BLaER1 treated with 17β-estradiol and CSF1 and Interleukin-3, amounts not matched to agents 10 nM and 100 nM (cell line): ENCODE measurements at regions not wholly inside any gene's neighbourhood (a gene's known extent, or its start where the extent isn't known, plus 50 kb on each side); places are given as distances from the start of the nearest gene placed in this dataset.
A peak's percentile ranks its signal among the peaks of the same experiment; 100 is the strongest.

Source experiments
- H3K27ac ChIP-seq, 11 experiments: shearing (Covaris generic); formaldehyde crosslinking; 2 replicates each; pipeline ENCODE4 v1.8.1; 2022
- H3K27me3 ChIP-seq, 11 experiments: shearing (Covaris generic); formaldehyde crosslinking; 2 replicates each; pipeline ENCODE4 v1.8.1; 2022
- H3K36me3 ChIP-seq, 11 experiments: shearing (Covaris generic); formaldehyde crosslinking; 2 replicates each; pipeline ENCODE4 v1.8.1; 2022
- H3K4me1 ChIP-seq, 10 experiments: shearing (Covaris generic); formaldehyde crosslinking; 2 replicates each; pipeline ENCODE4 v1.8.1; 2022
- H3K4me2 ChIP-seq, 11 experiments: shearing (Covaris generic); formaldehyde crosslinking; 2 replicates each; pipeline ENCODE4 v1.8.1; 2022
- H3K4me3 ChIP-seq, 10 experiments: shearing (Covaris generic); formaldehyde crosslinking; 2 replicates each; pipeline ENCODE4 v1.8.1; 2022
- H3K9ac ChIP-seq, 11 experiments: shearing (Covaris generic); formaldehyde crosslinking; 2 replicates each; pipeline ENCODE4 v1.8.1; 2022
- H3K9me3 ChIP-seq, 11 experiments: shearing (Covaris generic); formaldehyde crosslinking; replicated peaks in 1 of 11; 2 replicates each; pipeline ENCODE4 v1.8.1; 2022
- H4K20me1 ChIP-seq, 11 experiments: shearing (Covaris generic); formaldehyde crosslinking; 2 replicates each; pipeline ENCODE4 v1.8.1; 2022
- Cebpa-rat ChIP-seq, 11 experiments: shearing (Covaris generic); IDR thresholded peaks; 2 replicates each; pipeline ENCODE4 v1.8.1; 2022

DNA sequence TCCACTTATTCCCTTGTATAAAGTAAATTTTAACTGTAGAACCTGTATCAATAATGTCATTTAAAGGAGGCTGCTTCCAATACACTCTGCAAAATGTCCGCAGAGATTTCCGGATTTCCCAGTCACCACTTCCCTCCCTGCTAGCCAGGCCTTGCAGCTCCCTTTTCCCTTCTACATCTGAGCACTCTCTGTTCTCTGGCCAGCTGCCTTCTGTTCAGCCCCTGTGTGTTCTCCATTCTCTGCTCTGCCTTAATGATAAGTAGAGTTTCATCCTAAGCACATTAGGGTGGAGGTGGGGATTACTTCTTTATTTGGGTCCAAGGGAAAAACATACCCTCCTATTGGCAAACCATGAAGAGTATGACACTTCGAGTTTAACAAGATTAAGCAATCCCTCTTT is 719.6 kb upstream of the WWC1 start:
- H3K4me2 ChIP-seq: peak overlapping the region in 9 of 11 experiments; percentile 70 to 95 (median 89); a peak in 17 of 22 replicates
- no peaks in the 10 kb centered on the region for H3K36me3 ChIP-seq
- H3K4me1 ChIP-seq: peaks cover 20 to 51% (median 37%) of the 10 kb centered on the region in 10 experiments
- no peak for TF ChIP-seq Cebpa-rat (IDR thresholded peaks at IDR 0.05)
- H3K27me3 ChIP-seq: peaks cover 22 to 43% (median 32%) of the 10 kb centered on the region in 11 experiments
- H3K9me3 ChIP-seq: no peaks in the 10 kb centered on the region
- H3K9ac ChIP-seq: no peak overlapping the region
- no peaks in the 10 kb centered on the region for H4K20me1 ChIP-seq
- no peak overlapping the region for H3K4me3 ChIP-seq
- peak overlapping the region in 4 of 11 experiments; percentile 15 to 83 (median 73); a peak in 7 of 22 replicates for H3K27ac ChIP-seq

DNA sequence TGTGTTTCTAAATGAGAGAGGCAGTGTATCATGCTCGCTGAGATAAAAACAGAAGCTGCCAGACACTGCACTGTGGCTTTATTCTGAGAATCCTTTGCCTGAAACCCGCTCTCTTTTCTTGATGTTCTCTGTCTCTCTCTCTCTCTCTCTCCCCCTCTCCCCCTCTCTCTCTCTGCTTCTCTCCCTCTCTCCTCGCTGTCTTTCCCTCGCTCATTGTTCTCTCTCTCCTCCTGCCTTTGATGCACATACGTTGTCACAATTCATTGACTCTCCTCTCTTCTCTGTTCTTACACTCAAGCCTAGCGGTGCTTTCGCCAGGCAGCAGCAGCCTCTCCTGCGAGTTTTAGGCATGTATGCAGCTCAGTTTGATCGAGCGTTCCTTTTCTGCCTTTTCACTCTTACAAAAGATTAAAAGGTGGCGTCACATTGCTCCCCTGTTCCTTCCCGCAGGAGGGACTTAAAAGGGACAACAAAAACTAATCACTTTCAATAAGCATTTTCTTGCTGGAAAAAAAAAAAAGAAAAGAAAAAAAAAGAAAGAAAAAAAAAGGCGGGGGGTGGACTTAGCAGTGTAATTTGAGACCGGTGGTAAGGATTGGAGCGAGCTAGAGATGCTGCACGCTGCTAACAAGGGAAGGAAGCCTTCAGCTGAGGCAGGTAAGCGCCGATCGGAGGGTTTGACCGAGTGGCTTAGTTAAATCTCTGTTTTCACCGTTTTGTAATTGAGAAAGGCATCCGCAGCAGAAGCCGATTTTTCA is 717.9 kb upstream of the WWC1 start:
- no peak for TF ChIP-seq Cebpa-rat (IDR thresholded peaks at IDR 0.05)
- H3K27ac ChIP-seq: peak overlapping the region in 9 of 11 experiments; percentile 50 to 83 (median 74); a peak in 19 of 22 replicates
- H3K9me3 ChIP-seq: no peaks in the 10 kb centered on the region
- H3K36me3 ChIP-seq: peaks cover 0 to 7% (median 0%) of the 10 kb centered on the region in 11 experiments; a peak in 2 of 22 replicates
- peak overlapping the region; percentile 42 to 82 (median 75); a peak in 21 of 22 replicates for H3K9ac ChIP-seq
- H4K20me1 ChIP-seq: no peaks in the 10 kb centered on the region
- H3K4me3 ChIP-seq: peak overlapping the region; percentile 48 to 78 (median 66)
- H3K4me1 ChIP-seq: peaks cover 32 to 68% (median 49%) of the 10 kb centered on the region in 10 experiments
- H3K4me2 ChIP-seq: peak overlapping the region; percentile 70 to 98 (median 89)
- peaks cover 22 to 48% (median 32%) of the 10 kb centered on the region in 11 experiments for H3K27me3 ChIP-seq

- Histone ChIP-seq H3K9me3 (no peaks in the 10 kb centered on the region), H3K27ac (peak overlapping the region in 8 of 11 experiments; percentile 68 to 83 (median 74); a peak in 16 of 22 replicates), H3K27me3 (peaks cover 22 to 48% (median 32%) of the 10 kb centered on the region in 11 experiments), H3K4me2 (peak overlapping the region; percentile 70 to 98 (median 89)), H3K36me3 (peaks cover 0 to 7% (median 0%) of the 10 kb centered on the region in 11 experiments; a peak in 2 of 22 replicates), H4K20me1 (no peaks in the 10 kb centered on the region), H3K4me3 (peak overlapping the region; percentile 48 to 78 (median 66)), H3K4me1 (peaks cover 35 to 75% (median 56%) of the 10 kb centered on the region in 10 experiments), H3K9ac (peak overlapping the region in 9 of 11 experiments; percentile 55 to 82 (median 77); a peak in 19 of 22 replicates)
- TF ChIP-seq Cebpa-rat (IDR thresholded peaks at IDR 0.05): no peak
Measured at GRCh38 chr5:167574464-167574863, 717.0 kb upstream of the WWC1 start.

DNA sequence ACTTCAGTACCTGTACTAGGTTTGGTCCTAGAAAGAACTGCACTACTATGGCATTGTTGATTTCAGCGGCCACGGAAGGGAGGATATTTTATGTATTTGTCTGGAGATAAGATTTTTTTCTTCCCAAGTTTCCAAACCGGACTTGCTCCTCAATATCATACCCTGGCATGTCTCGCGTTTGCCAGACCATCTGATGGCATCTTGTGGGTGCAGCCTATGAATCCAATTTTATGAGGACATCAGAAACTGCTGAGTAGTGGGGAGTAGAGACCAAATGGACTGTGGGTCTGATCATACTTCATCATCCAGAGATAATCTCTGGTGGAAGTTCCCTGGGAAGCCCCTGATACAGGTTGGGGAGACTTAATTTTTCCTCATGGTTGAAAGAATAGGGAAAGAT is 716.1 kb upstream of the WWC1 start:
- Histone ChIP-seq H3K9me3 (no peaks in the 10 kb centered on the region), H3K36me3 (peaks cover 0 to 7% (median 0%) of the 10 kb centered on the region in 11 experiments; a peak in 2 of 22 replicates), H4K20me1 (no peaks in the 10 kb centered on the region), H3K9ac (peak overlapping the region in 9 of 11 experiments; percentile 52 to 82 (median 75); a peak in 17 of 22 replicates), H3K4me3 (peak overlapping the region in 7 of 10 experiments; percentile 65 to 78 (median 69); a peak in 14 of 20 replicates), H3K27ac (peak overlapping the region in 8 of 11 experiments; percentile 26 to 83 (median 73); a peak in 14 of 22 replicates), H3K4me1 (peaks cover 44 to 84% (median 65%) of the 10 kb centered on the region in 10 experiments), H3K27me3 (peaks cover 22 to 48% (median 32%) of the 10 kb centered on the region in 11 experiments), H3K4me2 (peak overlapping the region; percentile 10 to 98 (median 89); a peak in 19 of 22 replicates)
- TF ChIP-seq Cebpa-rat (IDR thresholded peaks at IDR 0.05): no peak

GRCh38 chr5:167576126-167576525 is 715.3 kb upstream of the WWC1 start:
- Histone ChIP-seq H3K4me3 (peak overlapping the region in 7 of 10 experiments; percentile 65 to 78 (median 69); a peak in 12 of 20 replicates), H3K4me1 (peaks cover 52 to 87% (median 69%) of the 10 kb centered on the region in 10 experiments), H3K27me3 (peaks cover 22 to 48% (median 32%) of the 10 kb centered on the region in 11 experiments), H3K36me3 (peaks cover 0 to 7% (median 0%) of the 10 kb centered on the region in 11 experiments; a peak in 2 of 22 replicates), H3K9ac (peak overlapping the region in 8 of 11 experiments; percentile 52 to 82 (median 77); a peak in 13 of 22 replicates), H3K27ac (peak overlapping the region in 6 of 11 experiments; percentile 68 to 83 (median 76); a peak in 11 of 22 replicates), H3K4me2 (peak overlapping the region; percentile 70 to 98 (median 89); a peak in 21 of 22 replicates), H4K20me1 (no peaks in the 10 kb centered on the region), H3K9me3 (no peaks in the 10 kb centered on the region)
- TF ChIP-seq Cebpa-rat (IDR thresholded peaks at IDR 0.05): no peak

GRCh38 chr5:167576897-167577296 is 714.5 kb upstream of the WWC1 start:
- Histone ChIP-seq H3K27ac (peak overlapping the region in 9 of 11 experiments; percentile 39 to 83 (median 74); a peak in 18 of 22 replicates), H3K9me3 (no peaks in the 10 kb centered on the region), H4K20me1 (no peaks in the 10 kb centered on the region), H3K4me3 (peak overlapping the region; percentile 31 to 78 (median 58); a peak in 18 of 20 replicates), H3K36me3 (peaks cover 0 to 7% (median 0%) of the 10 kb centered on the region in 11 experiments; a peak in 2 of 22 replicates), H3K9ac (peak overlapping the region; percentile 4 to 82 (median 65); a peak in 20 of 22 replicates), H3K27me3 (peaks cover 22 to 48% (median 32%) of the 10 kb centered on the region in 11 experiments), H3K4me2 (peak overlapping the region; percentile 75 to 98 (median 89)), H3K4me1 (peaks cover 53 to 87% (median 68%) of the 10 kb centered on the region in 10 experiments)
- TF ChIP-seq Cebpa-rat (IDR thresholded peaks at IDR 0.05): no peak

DNA sequence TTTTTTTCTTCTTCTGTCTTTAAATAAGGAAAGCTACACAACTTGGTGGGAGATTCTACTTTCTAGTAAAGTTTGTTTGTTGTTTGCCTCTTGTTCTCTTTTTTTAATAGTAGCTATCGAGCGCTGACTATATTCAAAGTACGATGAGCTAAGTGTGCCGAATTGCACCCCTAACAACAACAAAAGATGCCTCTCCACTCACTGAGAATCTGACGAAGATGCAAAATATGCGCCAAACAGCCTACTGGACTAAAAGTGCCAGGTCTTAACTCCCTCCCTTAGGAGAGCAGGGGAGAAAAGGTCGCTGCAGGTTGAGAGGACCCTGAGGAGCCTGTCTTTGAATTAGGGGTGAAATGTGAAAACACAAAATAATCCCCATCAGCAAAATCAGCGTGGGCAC is 713.8 kb upstream of the WWC1 start:
- TF ChIP-seq Cebpa-rat (IDR thresholded peaks at IDR 0.05): no peak
- H3K9ac ChIP-seq: peak overlapping the region in 10 of 11 experiments; percentile 40 to 82 (median 66); a peak in 18 of 22 replicates
- H3K27me3 ChIP-seq: peaks cover 22 to 45% (median 32%) of the 10 kb centered on the region in 11 experiments
- peak overlapping the region in 9 of 11 experiments; percentile 39 to 83 (median 74); a peak in 18 of 22 replicates for H3K27ac ChIP-seq
- H3K4me2 ChIP-seq: peak overlapping the region; percentile 75 to 98 (median 89); a peak in 21 of 22 replicates
- peaks cover 50 to 85% (median 64%) of the 10 kb centered on the region in 10 experiments for H3K4me1 ChIP-seq
- no peaks in the 10 kb centered on the region for H4K20me1 ChIP-seq
- H3K36me3 ChIP-seq: peaks cover 0 to 7% (median 0%) of the 10 kb centered on the region in 11 experiments; a peak in 2 of 22 replicates
- peak overlapping the region in 6 of 10 experiments; percentile 49 to 78 (median 68); a peak in 11 of 20 replicates for H3K4me3 ChIP-seq
- no peaks in the 10 kb centered on the region for H3K9me3 ChIP-seq

DNA sequence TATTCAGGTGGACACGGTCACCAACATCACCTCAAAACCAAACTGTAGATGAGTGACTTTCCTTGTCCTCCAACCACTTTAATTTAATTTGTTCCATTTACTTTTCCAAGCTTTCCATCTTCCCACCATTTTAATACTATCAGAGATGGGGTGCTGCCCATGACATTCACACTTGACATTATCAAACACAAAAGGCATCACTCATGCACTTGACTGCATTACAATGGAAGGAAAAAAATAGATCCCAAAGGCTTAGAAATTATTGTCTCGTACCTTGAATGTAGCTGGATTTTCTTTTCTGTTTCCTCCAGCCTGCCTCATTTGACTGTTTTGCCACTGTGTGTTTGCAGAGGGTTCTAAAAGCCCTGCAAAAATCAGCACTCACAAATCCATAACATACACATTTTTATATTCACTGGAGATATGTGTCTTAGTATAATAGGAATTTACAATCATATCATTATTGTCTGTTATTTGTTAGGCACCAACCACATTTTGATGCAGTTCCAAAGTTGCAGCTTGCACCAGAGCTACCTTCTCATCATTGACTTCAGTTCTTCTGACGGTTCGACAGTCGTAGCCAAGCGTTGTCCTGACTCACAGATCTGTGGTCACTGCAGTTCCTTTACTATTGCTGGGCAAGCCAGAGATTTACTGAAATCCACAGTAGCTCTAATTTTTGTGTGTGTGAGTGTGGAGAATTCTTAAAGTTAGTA is 712.3 kb upstream of the WWC1 start:
- peak overlapping the region in 4 of 11 experiments; percentile 10 to 73 (median 63); a peak in 5 of 22 replicates for H3K9ac ChIP-seq
- peak overlapping the region in 8 of 11 experiments; percentile 74 to 83 (median 78); a peak in 16 of 22 replicates for H3K27ac ChIP-seq
- no peak for TF ChIP-seq Cebpa-rat (IDR thresholded peaks at IDR 0.05)
- H3K4me3 ChIP-seq: no peak overlapping the region
- H4K20me1 ChIP-seq: no peaks in the 10 kb centered on the region
- peaks cover 45 to 87% (median 61%) of the 10 kb centered on the region in 10 experiments for H3K4me1 ChIP-seq
- H3K27me3 ChIP-seq: peaks cover 14 to 32% (median 18%) of the 10 kb centered on the region in 11 experiments
- H3K36me3 ChIP-seq: peaks cover 0 to 20% (median 0%) of the 10 kb centered on the region in 11 experiments; a peak in 3 of 22 replicates
- H3K9me3 ChIP-seq: no peaks in the 10 kb centered on the region
- H3K4me2 ChIP-seq: peak overlapping the region in 10 of 11 experiments; percentile 82 to 95 (median 90); a peak in 19 of 22 replicates
